OCI-LY1 (cell line): ENCODE measurements at regions not wholly inside any gene's neighbourhood (a gene's known extent, or its start where the extent isn't known, plus 50 kb on each side); places are given as distances from the start of the nearest gene placed in this dataset.

ENCODE experiments used
- H2AFZ ChIP-seq: fragments of 200-600 bp; sonication (generic), shearing (Covaris generic); 2 replicates; pipeline ENCODE4 v1.6.0; 2014; ENCODE audit warnings: antibody characterized with exemption, mild to moderate bottlenecking, low read length
- H3F3A ChIP-seq: fragments of 200-600 bp; sonication (generic), shearing (Covaris generic); 2 replicates; pipeline ENCODE4 v1.6.0; 2014; ENCODE audit warnings: mild to moderate bottlenecking, antibody characterized with exemption, low read length, moderate library complexity; ENCODE audit not compliant: insufficient read depth
- H3K27ac ChIP-seq: fragments of 200-600 bp; sonication (generic); 2 replicates; pipeline ENCODE4 v1.5.1; 2014; ENCODE audit warnings: low read length, mixed run types, mild to moderate bottlenecking, low read depth; ENCODE audit not compliant: poor library complexity, severe bottlenecking
- H3K27me3 ChIP-seq: fragments of 200-600 bp; sonication (generic); 2 replicates; pipeline ENCODE4 v1.6.0; 2014; ENCODE audit warnings: antibody characterized with exemption, mild to moderate bottlenecking, low read length, moderate library complexity; ENCODE audit not compliant: insufficient read depth
- H3K36me3 ChIP-seq: fragments of 200-600 bp; sonication (generic); 2 replicates; pipeline ENCODE4 v1.6.1; 2014; ENCODE audit warnings: mild to moderate bottlenecking, antibody characterized with exemption, low read length, moderate library complexity, mixed read lengths; ENCODE audit not compliant: insufficient read depth
- H3K4me1 ChIP-seq: fragments of 200-600 bp; sonication (generic); 2 replicates; pipeline ENCODE4 v1.5.1; 2014; ENCODE audit warnings: mild to moderate bottlenecking, low read length, moderate library complexity; ENCODE audit not compliant: insufficient read depth, severe bottlenecking
- H3K4me2 ChIP-seq: fragments of 200-600 bp; sonication (generic), shearing (Covaris generic); 2 replicates; pipeline ENCODE4 v1.6.1; 2014; ENCODE audit warnings: low read length
- H3K4me3 ChIP-seq: fragments of 200-600 bp; sonication (generic); 2 replicates; pipeline ENCODE4 v1.5.1; 2014; ENCODE audit warnings: low read length, low read depth, mild to moderate bottlenecking, mixed read lengths; ENCODE audit not compliant: poor library complexity, severe bottlenecking
- H3K79me2 ChIP-seq: fragments of 200-600 bp; shearing (Covaris generic); 2 replicates; pipeline ENCODE4 v1.6.1; 2016; ENCODE audit warnings: mixed run types, low read length, mixed read lengths; ENCODE audit not compliant: insufficient read depth
- H3K9ac ChIP-seq: fragments of 200-600 bp; sonication (generic), shearing (Covaris generic); 2 replicates; pipeline ENCODE4 v1.6.1; 2014; ENCODE audit warnings: mild to moderate bottlenecking, low read length, mixed read lengths
- H3K9me2 ChIP-seq: fragments of 200-600 bp; sonication (generic), shearing (Covaris generic); 2 replicates; pipeline ENCODE4 v1.6.1; 2014; ENCODE audit warnings: low read depth, mild to moderate bottlenecking, low read length, mixed read lengths
- H3K9me3 ChIP-seq: fragments of 200-600 bp; shearing (Covaris generic); 2 replicates; pipeline ENCODE4 v1.6.1; 2014; ENCODE audit warnings: low read length, mixed read lengths
- H4K20me1 ChIP-seq: fragments of 200-600 bp; sonication (generic), shearing (Covaris generic); 2 replicates; pipeline ENCODE4 v1.6.0; 2016; ENCODE audit warnings: mild to moderate bottlenecking, low read length; ENCODE audit not compliant: insufficient read depth
- CTCF ChIP-seq: fragments of 200-600 bp; sonication (generic), shearing (Covaris generic); IDR thresholded peaks from 2 replicates; pipeline ENCODE4 v1.5.1; 2017; ENCODE audit warnings: mild to moderate bottlenecking, antibody characterized with exemption, low read length, moderate library complexity, mixed read lengths
- EZH2 ChIP-seq: fragments of 200-600 bp; sonication (generic), shearing (Covaris generic); IDR thresholded peaks from 2 replicates; pipeline ENCODE4 v1.8.0; 2017; ENCODE audit warnings: borderline replicate concordance, mixed run types, mild to moderate bottlenecking, antibody characterized with exemption, low read length, moderate library complexity, mixed read lengths

- no peak overlapping the region for H3K27ac ChIP-seq
- no peak for TF ChIP-seq EZH2
- TF ChIP-seq CTCF, result no peak
- no peaks in the 10 kb centered on the region for H4K20me1 ChIP-seq
- H3K79me2 ChIP-seq, result no peaks in the 10 kb centered on the region
- no peak overlapping the region for H2AFZ ChIP-seq
- H3K4me3 ChIP-seq, result no peak overlapping the region
- no peak overlapping the region for H3K4me2 ChIP-seq
- no peaks in the 10 kb centered on the region for H3K4me1 ChIP-seq
- H3K9me3 ChIP-seq, result peaks cover 7% of the 10 kb centered on the region; the same call in 1 of the 2 replicates
- H3K27me3 ChIP-seq, result no peaks in the 10 kb centered on the region; the same call in 1 of the 2 replicates
- H3K36me3 ChIP-seq, result no peaks in the 10 kb centered on the region
- no peak overlapping the region for H3K9ac ChIP-seq
- no peaks in the 10 kb centered on the region for H3K9me2 ChIP-seq
- no peaks in the 10 kb centered on the region for H3F3A ChIP-seq
Observed at GRCh38 chr14:101347893-101348777, 213.2 kb upstream of the DIO3 start.

GRCh38 chr14:101349108-101349507 lies 212.2 kb upstream of the DIO3 start:
- no peaks in the 10 kb centered on the region for H3K9me2 ChIP-seq
- no peaks in the 10 kb centered on the region for H3K79me2 ChIP-seq
- no peaks in the 10 kb centered on the region for H3K27me3 ChIP-seq
- TF ChIP-seq EZH2, result no peak
- no peak for TF ChIP-seq CTCF
- H3K9ac ChIP-seq, result no peak overlapping the region
- H3K9me3 ChIP-seq, result peaks cover 7% of the 10 kb centered on the region; the same call in 1 of the 2 replicates
- no peak overlapping the region for H3K27ac ChIP-seq
- H3K4me2 ChIP-seq, result no peak overlapping the region
- H3K36me3 ChIP-seq, result no peaks in the 10 kb centered on the region
- no peaks in the 10 kb centered on the region for H3F3A ChIP-seq
- H3K4me3 ChIP-seq, result no peak overlapping the region
- no peaks in the 10 kb centered on the region for H4K20me1 ChIP-seq
- H3K4me1 ChIP-seq, result no peaks in the 10 kb centered on the region
- no peak overlapping the region for H2AFZ ChIP-seq

GRCh38 chr14:101350021-101350420 lies 211.3 kb upstream of the DIO3 start:
- no peaks in the 10 kb centered on the region for H3K79me2 ChIP-seq
- no peak overlapping the region for H3K9ac ChIP-seq
- H2AFZ ChIP-seq, result no peak overlapping the region
- no peak overlapping the region for H3K4me2 ChIP-seq
- no peaks in the 10 kb centered on the region for H3K4me1 ChIP-seq
- H3K36me3 ChIP-seq, result no peaks in the 10 kb centered on the region
- no peak overlapping the region for H3K27ac ChIP-seq
- H3K9me2 ChIP-seq, result no peaks in the 10 kb centered on the region
- no peak overlapping the region for H3K4me3 ChIP-seq
- no peaks in the 10 kb centered on the region for H3K27me3 ChIP-seq
- no peaks in the 10 kb centered on the region for H3F3A ChIP-seq
- TF ChIP-seq EZH2 (no peak), CTCF (no peak)
- H4K20me1 ChIP-seq, result no peaks in the 10 kb centered on the region
- H3K9me3 ChIP-seq, result peaks cover 7% of the 10 kb centered on the region; the same call in 1 of the 2 replicates
